ENCODE measurements at regions not wholly inside any gene's neighbourhood (a gene's known extent, or its start where the extent isn't known, plus 50 kb on each side); places are given as distances from the start of the nearest gene placed in this dataset.

- TF ChIP-seq, protein P1, sequence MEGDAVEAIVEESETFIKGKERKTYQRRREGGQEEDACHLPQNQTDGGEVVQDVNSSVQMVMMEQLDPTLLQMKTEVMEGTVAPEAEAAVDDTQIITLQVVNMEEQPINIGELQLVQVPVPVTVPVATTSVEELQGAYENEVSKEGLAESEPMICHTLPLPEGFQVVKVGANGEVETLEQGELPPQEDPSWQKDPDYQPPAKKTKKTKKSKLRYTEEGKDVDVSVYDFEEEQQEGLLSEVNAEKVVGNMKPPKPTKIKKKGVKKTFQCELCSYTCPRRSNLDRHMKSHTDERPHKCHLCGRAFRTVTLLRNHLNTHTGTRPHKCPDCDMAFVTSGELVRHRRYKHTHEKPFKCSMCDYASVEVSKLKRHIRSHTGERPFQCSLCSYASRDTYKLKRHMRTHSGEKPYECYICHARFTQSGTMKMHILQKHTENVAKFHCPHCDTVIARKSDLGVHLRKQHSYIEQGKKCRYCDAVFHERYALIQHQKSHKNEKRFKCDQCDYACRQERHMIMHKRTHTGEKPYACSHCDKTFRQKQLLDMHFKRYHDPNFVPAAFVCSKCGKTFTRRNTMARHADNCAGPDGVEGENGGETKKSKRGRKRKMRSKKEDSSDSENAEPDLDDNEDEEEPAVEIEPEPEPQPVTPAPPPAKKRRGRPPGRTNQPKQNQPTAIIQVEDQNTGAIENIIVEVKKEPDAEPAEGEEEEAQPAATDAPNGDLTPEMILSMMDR (conservative IDR thresholded peaks at IDR 0.05; ENCODE audit: low read depth in 2 of 2): no peak
- no peak for TF ChIP-seq EZH2 (IDR thresholded peaks at IDR 0.05; ENCODE audit: low read depth, unreplicated experiment)
- no peak for TF ChIP-seq EZH2phosphoT487 (IDR thresholded peaks at IDR 0.05; ENCODE audit: unreplicated experiment)
- no peak for TF ChIP-seq POLR2AphosphoS5 (IDR thresholded peaks at IDR 0.05; ENCODE audit: low read depth)
- no peak for TF ChIP-seq REST (IDR thresholded peaks at IDR 0.05; ENCODE audit: unreplicated experiment)
Measured at GRCh38 chr5:113794981-113795380, 281.5 kb downstream of the YTHDC2 start.
